Hematopoietic multipotent progenitor cell treated with erythropoietin and hydrocortisone succinate and interleukin-3 and kit ligand, for 8 days (in vitro differentiated cells): ENCODE measurements at regions not wholly inside any gene's neighbourhood (a gene's known extent, or its start where the extent isn't known, plus 50 kb on each side); places are given as distances from the start of the nearest gene placed in this dataset.
"Not testable (repeated sequence)": the region's sequence is repeated elsewhere in the genome, so short reads cannot be mapped to it uniquely, and the experiment has no call there.

Experiments
- DNase-seq: peaks from one replicate; pipeline ENCODE4 v3.0.0-alpha.2; 2015

DNA sequence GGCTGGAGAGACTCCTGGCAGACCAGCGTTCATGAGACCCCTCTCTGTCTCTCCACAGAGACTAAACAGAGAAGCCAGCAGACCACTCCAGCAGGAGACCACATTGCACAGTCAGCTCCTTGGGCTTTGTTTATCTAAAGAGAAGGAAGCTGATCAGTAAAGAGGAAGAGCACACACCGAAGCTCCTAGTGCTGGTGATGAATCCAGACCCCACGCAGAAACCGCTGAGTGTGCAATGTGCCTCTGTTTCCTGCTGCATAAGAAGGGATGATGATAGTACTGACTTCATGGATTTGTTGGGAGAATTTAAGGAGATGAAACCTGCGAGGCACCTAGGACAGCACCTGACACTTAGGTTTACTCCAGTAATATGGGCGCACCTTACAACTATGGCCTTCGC is 544.1 kb upstream of the ID2 start:
- no peak for DNase-seq

DNA sequence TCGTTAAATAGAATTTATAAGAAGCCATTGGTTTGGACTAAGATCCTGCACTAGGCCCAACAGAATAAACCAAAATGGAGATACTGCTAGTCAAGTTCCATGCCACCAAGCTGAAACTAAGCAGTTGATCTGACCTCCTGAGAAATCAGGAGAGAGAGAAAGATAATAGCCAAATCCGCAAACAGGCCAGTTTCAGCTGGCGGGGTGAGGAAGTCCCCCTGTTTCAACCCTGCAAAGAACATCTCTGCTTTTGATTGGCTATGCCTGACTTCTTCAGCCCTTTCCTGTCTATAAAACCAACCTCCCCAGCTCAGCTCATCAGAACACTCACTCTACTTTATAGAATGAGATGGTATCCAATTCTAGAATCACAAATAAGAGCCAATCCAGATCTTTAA is 543.3 kb upstream of the ID2 start:
- DNase-seq = no peak

DNA sequence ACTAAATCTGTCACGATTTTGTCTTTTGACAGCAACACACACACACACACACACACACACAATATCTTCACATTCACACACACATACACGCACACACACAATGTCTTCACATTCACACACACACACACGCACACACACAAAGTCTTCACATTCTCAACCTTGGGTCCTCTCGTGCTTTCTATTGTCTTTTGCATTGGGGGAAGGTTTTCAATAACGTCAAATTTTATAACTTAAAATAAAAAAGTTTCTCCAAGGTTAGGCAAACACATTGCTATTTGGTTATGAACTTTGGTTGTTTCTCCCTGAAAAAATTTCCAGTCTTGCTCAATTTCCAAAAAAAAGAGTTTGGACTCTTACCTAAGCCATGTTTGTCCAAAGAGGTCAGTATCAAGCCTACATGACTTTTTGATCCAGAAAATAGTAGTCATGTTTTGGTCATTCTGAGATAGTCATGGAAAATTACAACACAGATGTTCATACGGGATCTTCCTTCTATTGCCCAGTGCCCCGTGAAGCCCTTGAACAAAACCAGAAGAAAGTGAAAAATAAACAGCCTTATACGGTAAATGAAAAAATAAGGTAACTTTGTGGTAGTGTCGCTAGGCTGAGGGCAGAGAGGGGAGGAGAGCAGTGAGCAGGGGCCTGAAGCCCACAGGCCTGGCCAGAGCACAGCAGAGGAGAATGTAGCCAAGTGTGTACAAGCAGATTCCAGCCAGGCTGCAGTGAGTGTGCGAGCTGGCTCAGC is 542.8 kb upstream of the ID2 start:
- no peak for DNase-seq

DNA sequence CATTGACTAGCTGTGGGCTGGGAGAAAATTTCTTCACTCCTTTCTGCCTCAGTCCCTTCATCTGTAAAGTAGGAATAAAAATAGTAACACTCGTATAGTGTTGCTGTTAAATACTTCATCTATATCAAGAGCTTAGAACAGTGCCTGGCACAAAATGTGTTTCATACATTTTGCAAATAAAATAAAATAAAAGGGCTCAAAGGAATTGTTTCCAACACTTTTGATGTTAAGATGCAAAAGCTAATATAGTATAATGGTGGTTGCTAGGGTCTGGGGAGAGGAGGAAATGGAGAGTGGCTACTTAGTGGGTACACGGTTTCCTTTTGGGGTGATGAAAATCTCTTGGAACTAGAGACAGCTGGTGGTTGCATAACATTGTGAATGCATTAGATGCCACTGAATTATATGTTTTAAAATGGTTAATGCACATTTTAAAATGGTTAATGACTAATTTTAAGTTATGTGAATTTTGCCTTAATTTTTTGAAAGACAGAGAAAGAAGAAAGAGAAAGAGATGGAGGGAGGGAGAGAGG is 542.1 kb upstream of the ID2 start:
- no peak for DNase-seq

DNA sequence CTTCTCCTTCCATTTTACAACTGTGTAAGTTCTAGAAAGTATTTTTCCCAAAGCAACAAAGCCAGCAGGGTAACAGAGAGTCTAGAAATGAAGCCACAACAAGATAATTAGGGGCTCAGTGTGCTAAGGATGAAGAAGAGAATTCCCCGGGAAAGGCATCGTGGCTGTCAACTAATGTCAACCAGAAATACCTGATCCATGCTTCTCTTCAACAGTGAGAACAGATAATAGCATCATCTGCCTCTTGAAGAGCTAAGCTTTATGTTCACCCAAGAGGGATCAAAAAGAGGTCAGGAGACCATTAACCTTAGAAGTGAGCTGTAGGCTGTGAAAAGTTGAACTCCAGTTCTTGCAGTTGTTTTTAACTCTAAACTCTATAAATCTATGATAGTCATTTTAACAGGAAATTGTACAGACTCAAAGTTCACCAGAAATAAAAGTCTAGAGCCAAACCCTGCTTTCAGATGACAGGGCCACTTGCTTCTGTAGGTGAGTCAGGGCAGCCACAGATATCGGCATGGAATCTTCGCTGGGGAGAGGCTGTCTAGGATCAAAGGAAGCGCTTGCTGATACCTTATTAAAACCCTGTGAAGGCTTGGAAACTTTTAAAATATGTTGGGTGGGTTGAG is 540.7 kb upstream of the ID2 start:
- DNase-seq = no peak

DNA sequence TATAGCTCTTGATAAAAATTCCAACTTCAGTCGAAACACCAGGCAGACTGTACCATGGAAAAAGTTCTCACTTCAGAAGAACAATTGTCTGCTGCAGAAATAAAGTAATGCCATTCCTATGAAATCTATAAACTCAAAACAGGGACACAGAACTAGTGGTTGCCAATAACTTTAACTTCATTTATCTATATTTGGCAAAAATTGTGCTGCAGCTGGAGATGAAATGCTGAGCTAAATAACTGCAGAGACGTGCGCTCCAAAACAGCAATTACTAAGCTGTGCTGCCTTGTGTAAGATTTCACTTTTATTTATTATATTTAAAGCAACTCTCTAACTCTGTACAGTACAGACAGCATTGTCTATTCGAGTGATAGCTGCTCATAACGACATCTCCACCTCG is 540.1 kb upstream of the ID2 start:
- DNase-seq = no peak

DNA sequence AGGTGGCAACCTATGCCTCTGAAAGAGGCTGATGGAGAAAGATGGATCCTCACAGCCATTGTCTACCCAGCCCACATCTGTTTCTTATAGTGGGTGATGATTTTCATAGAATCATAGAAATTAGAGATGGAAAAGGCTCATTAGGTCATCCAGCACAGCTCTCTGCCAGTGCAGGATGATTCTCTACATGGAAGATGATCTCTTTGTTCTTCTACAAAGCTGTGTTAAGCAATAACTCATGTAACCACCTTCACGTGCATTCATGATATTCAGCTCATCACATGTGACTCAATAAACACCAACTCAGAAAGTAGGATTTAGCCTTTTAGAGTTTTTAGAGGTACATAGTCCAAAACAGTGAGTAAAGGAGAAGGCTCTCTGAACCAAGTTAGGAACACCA is 539.4 kb upstream of the ID2 start:
- no peak for DNase-seq

DNA sequence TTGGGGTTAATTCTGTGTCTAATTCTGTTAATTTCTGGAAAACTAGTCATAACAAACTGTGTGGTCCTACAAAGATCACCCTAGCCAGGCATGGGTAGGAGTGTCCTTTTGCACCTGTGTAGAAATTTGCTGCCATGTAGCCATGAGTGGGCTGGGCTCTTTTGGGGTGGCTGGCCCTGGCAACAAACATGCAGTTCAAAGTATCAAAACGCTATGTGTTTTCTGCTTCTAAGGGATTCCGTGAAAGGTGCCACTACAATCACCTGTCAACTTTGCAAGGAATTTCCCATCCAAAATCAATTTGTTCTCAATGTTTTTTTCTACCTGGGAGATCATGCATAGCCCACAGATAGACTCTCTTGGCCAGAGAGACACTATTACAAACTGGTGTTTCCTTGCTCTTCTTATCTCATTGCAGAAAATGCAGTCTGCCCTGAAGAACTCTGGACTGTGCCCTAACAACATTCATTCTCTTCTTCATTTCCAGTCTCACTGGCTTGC is 537.7 kb upstream of the ID2 start:
- DNase-seq = no peak

DNA sequence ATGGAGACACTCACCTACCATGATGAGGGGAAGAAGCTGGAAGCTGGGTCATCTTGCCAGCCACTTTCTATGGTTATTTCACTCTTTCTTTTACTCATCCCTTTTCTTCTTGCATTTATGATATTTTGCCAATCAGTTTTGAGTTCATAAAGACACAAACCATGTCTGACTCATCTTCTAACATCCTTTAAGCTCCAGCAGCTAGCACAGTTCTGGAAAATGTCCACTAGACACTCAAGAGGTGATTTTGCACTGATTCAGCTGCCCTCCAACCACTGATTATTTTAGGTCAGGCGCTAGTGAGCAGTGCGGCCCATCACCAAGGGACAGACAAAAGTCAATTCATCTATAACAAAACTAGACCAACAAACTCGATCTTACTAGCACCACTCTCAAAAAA is 537.1 kb upstream of the ID2 start:
- no peak for DNase-seq

DNA sequence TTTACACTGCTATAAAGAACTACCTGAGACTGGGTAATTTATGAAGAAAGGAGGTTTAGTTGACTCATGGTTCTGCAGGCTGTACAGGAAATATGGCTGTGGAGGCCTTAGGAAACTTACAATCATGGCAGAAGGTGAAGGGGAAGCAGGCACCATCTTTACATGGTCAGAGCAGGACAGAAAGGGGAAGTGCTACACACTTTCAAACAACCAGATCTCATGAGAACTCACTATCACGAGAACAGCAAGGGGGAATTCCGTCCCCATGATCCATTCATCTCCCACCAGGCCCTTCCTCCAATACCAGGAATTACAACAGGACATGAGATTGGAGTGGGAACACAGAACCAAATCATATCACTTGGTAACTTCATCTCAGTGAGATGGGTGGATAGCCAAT is 536.5 kb upstream of the ID2 start:
- DNase-seq = not testable (repeated sequence)

DNA sequence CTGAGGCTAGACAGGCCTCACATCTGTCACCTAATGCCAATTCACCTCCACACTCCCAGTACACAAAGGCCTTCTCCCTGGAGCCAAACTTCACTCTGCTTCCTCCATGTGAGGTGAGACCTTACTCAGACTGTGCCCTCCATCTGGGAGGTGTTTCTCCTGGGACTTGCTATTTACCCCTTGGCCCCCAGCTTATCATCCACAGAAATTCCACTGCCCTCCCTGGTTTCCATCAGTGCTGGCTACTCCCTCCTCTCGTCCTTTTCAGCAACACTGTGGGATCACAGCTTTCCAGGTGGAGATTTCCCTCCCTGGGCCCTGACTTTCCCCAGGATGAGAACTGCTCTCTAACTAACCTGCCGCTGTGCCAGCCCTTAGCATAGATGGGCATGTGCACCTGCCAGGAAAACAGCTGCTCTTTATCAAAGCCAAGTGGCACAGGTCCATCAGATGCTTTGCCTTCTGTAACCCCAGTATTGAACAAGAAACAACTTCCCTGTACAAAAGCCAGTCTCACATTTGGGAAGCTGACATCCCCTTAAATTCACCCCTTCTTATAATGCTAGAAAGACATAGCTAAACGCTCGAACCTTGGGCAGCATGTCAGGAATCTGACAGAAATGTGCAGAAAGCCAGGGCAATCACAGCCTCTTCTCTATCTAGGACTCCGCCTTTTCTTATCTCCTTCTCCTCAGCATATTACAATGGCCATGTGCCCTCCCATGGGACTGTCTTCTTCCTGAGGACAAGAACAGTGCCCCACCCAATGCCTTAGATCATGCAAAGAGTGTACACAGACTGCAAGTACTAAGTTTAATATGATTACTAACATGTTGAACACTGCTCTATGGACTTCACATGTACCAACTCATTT is 535.5 kb upstream of the ID2 start:
- peak; percentile 25 for DNase-seq

DNA sequence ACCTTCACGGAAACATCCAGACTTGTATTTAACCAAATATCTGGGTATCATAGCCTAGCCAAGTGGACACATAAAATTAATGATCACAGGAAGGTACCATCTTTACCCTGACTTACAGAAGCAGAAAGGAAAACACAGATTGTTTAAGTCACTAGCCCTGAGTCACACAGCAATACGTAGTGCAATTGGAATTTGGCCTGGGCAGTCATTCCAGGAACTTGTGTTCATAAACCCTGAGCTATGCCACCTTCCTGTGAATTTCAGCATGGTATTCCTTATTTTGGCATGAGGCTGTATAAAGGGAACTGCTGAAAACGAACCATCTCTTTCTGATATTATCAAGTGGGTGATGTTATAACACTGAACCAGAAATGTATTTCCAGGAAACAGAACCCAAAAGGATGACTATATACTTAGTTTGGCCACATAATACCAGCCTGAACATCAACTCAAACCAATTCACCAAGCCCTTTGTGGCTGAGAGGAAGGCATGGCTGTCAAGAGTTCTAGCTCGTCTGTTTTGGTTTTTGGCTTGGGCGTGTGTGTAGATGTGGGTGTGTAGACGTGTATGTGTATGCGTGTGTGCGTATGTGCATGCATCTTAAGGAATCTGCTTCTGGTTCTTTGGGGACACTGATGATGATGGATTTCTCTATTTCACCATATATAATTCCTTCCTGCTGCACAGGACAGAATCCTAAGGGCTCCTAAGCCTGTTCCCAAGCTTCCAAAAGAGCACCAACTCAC is 533.4 kb upstream of the ID2 start:
- DNase-seq = no peak

DNA sequence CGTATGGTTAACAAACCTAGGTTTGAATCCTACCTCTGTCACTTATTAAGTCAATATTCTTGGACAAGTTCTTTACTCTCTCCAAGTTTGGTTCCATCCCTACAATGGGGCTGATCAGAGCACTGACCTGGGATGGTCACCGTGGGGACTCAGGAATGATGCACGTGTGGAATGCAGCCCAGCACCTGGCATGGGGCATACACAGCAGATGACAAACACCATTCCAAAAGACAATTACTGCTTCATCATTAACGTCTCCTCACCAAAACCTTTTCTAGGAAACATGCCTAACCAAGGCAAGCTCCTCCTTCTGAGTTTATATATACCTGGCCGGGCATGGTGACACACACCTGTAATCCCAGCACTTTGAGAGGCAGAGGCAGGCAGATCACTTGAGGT is 532.9 kb upstream of the ID2 start:
- no peak for DNase-seq

DNA sequence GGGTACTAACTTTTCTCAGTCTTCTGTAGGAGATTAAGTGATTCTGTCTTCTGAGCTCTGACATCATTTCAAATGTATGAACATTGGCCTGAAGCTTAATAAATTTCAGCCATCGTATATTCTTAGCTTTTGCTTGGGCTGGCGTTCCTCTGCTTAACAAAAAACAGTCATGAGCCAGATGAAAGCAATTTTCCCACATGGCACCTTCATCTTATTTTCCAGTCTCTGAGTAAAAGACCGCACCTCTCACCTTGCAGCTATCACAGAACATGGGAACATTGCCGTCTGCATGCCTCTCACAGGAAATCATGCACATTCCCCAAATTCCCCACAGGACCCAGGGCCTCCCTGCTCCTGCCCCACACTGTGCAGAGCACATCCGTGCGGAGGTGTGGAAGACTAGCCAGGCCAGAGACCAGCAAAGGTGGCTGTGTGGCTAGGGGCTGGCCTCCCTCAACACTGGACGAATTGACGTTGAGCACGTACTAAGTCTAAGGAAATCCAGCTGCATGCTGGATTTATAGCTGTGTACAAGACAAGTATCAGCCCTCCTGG is 531.8 kb upstream of the ID2 start:
- DNase-seq = no peak

DNA sequence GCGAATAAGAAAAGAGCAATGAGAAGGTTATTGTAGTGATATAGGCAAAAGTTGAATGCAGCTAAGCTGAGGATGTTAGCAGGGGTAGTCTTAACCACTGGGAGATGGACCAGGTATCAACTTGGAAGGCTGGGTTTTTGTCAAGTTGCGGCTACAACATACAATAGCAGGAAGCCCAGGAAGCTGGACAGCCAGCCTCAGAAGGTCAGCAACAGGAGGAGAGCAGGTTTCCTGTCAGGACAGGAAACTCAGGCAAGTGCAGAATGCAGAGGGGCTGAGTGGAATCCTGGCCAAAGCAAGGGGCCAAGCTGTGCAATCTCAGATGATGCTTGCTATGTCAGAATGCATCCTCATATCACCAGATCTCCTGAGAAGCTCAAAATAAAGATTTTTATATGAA is 530.0 kb upstream of the ID2 start:
- no peak for DNase-seq

DNA sequence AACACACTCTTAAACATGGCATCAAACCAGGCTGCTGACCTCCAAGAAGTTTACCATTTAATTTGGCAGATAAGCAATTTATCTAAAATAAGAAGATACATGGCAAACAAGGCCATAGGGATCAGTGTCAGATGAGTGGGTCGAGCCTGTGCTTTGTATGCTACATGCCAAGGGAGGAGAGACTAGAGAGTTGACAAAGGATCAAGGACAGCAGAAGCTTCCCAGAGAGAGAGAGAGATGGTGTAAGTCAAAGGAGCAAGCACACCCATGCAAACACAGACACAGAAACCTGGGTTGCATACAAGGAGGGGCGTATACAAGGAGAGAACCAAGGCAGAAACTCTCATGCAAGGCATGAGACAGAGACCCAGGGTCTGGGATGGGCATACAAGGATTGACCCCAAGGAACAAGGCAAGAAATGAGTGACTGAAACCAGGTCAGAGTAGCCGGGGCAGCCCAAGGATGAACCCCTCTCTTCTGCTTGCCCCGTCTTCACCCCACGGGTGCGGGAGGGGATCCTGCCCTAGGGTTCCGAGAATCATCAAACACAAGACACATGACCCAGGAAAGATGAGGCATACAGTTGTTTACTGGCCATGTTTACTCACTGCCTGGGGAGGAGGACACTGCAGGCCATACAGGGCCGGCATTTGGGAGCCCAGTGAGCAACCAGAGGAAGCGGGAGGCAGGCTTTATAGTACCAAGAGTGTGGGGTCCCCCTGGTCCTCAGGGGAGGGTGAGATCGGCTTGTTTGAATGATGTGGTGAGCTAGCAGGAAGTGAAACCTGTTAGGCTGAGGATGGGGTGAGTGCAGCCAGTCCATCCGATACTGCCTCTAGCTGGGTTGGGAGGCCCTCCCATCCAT is 529.2 kb upstream of the ID2 start:
- DNase-seq = no peak

DNA sequence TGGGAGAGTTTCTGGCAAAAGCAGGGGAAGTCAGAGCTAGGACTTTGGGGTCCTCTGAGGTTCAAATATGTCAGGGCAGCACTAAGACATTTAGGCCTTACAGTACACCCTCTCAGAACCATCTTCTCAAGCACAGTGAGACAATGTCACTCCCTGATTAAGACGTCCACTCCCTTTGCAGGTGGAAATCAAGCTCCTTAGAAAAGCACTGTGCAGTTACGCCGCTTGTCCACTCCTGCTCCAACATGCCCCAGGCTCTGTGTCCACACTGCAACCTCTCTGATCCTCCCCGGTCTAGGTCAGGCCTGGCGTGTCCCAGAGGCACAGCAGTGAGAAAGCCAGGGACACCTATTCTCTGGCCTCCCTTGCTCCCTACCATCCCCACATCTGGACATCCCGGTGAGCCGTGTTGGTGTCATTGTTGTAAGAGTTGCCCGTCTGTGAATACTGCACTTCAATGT is 528.6 kb upstream of the ID2 start:
- DNase-seq = no peak

DNA sequence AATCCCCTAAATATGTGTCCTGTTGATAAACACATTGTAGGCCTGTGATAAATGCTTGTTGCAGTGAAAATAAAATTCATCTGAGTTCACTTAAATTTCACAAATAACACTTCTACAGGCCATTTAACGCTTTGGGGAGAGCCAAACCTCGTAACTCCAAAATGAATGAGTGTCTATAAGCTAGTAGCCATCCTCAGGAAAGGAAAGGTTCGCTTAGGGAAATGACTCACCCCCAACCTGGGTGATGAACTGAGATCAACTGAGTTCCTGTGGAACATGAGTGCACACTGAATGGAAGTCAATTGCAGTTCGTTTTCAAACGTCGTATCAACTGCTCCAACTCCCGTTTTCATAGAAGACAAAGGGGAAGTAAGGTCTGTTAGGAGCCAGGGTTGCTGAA is 527.6 kb upstream of the ID2 start:
- DNase-seq = no peak

DNA sequence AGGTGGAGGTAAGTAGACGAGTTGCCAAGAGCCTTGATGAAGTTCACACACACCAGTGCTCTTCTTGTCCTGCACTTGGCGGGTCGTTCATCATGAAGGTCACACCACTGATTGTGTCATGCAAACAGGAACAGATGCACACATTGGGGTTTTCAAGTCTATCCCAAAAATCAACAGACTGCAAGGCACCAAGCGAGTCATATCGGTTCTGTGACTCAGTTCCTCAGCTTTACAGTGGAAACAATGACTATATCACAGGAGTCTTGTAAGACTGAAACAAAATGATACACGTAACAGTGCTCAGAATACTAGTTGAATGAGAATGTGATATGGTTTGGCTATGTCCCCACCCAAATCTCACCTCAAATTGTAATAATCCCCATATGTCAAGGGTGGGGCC is 526.9 kb upstream of the ID2 start:
- no peak for DNase-seq

DNA sequence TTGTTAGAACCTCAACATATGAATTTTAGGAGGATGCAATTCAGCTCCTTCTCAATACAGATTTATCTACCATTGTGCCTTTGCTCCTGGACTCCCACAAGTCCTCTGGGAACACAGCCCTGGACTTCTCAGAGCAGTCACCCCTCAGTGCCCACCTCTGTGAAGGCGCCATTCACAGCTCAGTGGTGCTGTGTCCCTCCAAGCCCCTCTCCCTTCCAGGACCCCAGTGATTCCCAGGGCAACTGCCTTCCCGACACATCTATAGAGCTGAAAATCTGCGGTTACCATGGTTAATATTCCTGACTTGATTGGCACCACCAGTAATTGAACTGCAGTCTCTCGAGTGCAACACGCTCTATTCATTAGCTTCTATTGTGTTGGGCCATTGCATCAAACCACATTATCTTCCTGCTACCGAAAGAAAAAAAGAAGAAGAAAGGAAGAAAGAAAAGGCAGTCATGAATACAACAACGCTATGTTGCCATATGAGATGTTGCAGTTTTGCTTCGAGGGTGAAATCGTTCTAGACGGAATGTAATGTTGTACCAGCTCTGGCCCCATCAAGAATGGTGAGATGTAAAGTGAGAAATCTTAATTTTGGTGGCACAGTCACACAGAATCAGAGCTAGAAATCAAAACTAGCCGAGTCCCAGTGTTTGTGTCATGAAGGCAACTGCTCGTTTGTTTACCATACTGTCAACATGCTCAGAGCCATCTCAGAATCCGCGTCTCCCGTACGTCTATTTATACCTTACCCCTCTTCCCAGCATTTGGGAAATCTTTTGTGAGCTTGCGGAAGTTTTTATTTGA is 524.0 kb upstream of the ID2 start:
- no peak for DNase-seq
